ENCODE measurements at regions not wholly inside any gene's neighbourhood (a gene's known extent, or its start where the extent isn't known, plus 50 kb on each side); places are given as distances from the start of the nearest gene placed in this dataset.

DNA sequence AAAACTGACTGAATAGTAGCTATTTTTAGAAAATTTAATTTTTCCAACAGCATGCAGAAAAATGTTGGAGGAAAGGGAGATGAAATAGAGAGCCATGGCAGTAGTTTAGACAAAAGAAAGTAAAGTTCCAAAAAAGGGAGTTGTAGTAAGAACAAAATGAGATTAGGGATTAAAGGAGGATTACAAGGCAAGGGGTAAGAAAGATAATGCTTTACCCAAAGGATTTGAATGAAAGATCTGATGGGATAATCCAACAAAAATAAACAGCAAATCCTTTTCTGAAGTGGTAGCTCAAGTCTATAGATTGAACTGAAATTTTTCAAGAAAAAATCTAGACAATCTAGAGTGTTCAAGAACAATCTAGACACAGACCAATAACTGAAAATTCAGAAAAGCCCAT, 644.3 kb upstream of the FSHR start:
- CTCF ChIA-PET, result no interaction called here
- Histone ChIP-seq H3K9me3 (ENCODE audit: control insufficient read depth in 1 of 2, insufficient read depth in 1 of 2, low read depth in 1 of 2, low read length in 2 of 2) (peaks cover 0 to 6% of the 10 kb centered on the region in 2 experiments; a peak in 2 of 4 replicates), H3K9ac (ENCODE audit: low read length) (no peak overlapping the region), H3K36me3 (ENCODE audit: control insufficient read depth in 1 of 2, insufficient read depth in 2 of 2, low read length in 2 of 2) (no peaks in the 10 kb centered on the region), H4K20me1 (ENCODE audit: insufficient read depth) (no peaks in the 10 kb centered on the region), H3K27me3 (ENCODE audit: insufficient read depth, low read length) (no peaks in the 10 kb centered on the region), H3K4me1 (ENCODE audit: control insufficient read depth in 1 of 2, insufficient read depth in 2 of 2, low read length in 2 of 2) (no peaks in the 10 kb centered on the region), H3K9me2 (ENCODE audit: insufficient read depth) (no peaks in the 10 kb centered on the region), H3K79me2 (ENCODE audit: insufficient read depth, low read length) (no peaks in the 10 kb centered on the region), H3K4me2 (ENCODE audit: low read length) (no peak overlapping the region), H2AFZ (ENCODE audit: low read depth, low read length, poor library complexity, severe bottlenecking) (no peak overlapping the region), H3K4me3 (replicated peaks in 1 of 2; ENCODE audit: low read depth in 1 of 2, low read length in 2 of 2) (no peak overlapping the region), H3K27ac (ENCODE audit: low read depth, low read length) (no peak overlapping the region)
- no TSS peak for BruUV-seq (replicated peaks)
- RAD21 ChIA-PET (ENCODE audit: low non-redundant PET in 1 of 2, low total read pairs in 2 of 2, uncharacterized antibody in 2 of 2, unreplicated experiment in 2 of 2), result no interaction called here
- POLR2A ChIA-PET, result no interaction called here
- TF ChIP-seq ELF1 (IDR thresholded peaks at IDR 0.05; ENCODE audit: borderline replicate concordance, low read depth), result no peak
- TF ChIP-seq EZH2 (IDR thresholded peaks at IDR 0.05), result no peak
- no peak for TF ChIP-seq TCF7L2 (IDR thresholded peaks at IDR 0.05; ENCODE audit: borderline replicate concordance, extremely low read depth, insufficient read depth, insufficient read length)
- TF ChIP-seq, protein P1, sequence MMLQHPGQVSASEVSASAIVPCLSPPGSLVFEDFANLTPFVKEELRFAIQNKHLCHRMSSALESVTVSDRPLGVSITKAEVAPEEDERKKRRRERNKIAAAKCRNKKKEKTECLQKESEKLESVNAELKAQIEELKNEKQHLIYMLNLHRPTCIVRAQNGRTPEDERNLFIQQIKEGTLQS (IDR thresholded peaks at IDR 0.05), result no peak
- no peak for TF ChIP-seq POLR2AphosphoS5 (IDR thresholded peaks at IDR 0.05; ENCODE audit: low read depth, low read length)
- no peak for TF ChIP-seq EGR1 (IDR thresholded peaks at IDR 0.05; ENCODE audit: low read depth)
- no peak for TF ChIP-seq CEBPB (IDR thresholded peaks at IDR 0.05; ENCODE audit: low read depth)
- TF ChIP-seq EZH2phosphoT487 (IDR thresholded peaks at IDR 0.05; ENCODE audit: borderline replicate concordance), result no peak
- TF ChIP-seq, protein P2, sequence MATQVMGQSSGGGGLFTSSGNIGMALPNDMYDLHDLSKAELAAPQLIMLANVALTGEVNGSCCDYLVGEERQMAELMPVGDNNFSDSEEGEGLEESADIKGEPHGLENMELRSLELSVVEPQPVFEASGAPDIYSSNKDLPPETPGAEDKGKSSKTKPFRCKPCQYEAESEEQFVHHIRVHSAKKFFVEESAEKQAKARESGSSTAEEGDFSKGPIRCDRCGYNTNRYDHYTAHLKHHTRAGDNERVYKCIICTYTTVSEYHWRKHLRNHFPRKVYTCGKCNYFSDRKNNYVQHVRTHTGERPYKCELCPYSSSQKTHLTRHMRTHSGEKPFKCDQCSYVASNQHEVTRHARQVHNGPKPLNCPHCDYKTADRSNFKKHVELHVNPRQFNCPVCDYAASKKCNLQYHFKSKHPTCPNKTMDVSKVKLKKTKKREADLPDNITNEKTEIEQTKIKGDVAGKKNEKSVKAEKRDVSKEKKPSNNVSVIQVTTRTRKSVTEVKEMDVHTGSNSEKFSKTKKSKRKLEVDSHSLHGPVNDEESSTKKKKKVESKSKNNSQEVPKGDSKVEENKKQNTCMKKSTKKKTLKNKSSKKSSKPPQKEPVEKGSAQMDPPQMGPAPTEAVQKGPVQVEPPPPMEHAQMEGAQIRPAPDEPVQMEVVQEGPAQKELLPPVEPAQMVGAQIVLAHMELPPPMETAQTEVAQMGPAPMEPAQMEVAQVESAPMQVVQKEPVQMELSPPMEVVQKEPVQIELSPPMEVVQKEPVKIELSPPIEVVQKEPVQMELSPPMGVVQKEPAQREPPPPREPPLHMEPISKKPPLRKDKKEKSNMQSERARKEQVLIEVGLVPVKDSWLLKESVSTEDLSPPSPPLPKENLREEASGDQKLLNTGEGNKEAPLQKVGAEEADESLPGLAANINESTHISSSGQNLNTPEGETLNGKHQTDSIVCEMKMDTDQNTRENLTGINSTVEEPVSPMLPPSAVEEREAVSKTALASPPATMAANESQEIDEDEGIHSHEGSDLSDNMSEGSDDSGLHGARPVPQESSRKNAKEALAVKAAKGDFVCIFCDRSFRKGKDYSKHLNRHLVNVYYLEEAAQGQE (IDR thresholded peaks at IDR 0.05; ENCODE audit: low read depth), result no peak
- no peak for TF ChIP-seq JUND (IDR thresholded peaks at IDR 0.05)
- TF ChIP-seq YY1 (IDR thresholded peaks at IDR 0.05; ENCODE audit: extremely low read depth, insufficient replicate concordance, low read depth, low read length), result no peak
- no peak for ATAC-seq
- intact Hi-C loops (cut with micrococcal nuclease), result no loop called here
- no peak for DNase-seq (ENCODE audit: low read depth, low spot score)
